NCI-H1417 (cell line): ENCODE measurements at regions not wholly inside any gene's neighbourhood (a gene's known extent, or its start where the extent isn't known, plus 50 kb on each side); places are given as distances from the start of the nearest gene placed in this dataset.
"Not testable (repeated sequence)": the region's sequence is repeated elsewhere in the genome, so short reads cannot be mapped to it uniquely, and the experiment has no call there.

Experiments used
- DNase-seq, 3 experiments: peaks; one replicate each; lab custom pipeline; 2025; lab: John Stamatoyannopoulos, UW

GRCh38 chr16:10272250-10272854, 90.1 kb upstream of the GRIN2A start:
- not testable (repeated sequence) for DNase-seq

DNA sequence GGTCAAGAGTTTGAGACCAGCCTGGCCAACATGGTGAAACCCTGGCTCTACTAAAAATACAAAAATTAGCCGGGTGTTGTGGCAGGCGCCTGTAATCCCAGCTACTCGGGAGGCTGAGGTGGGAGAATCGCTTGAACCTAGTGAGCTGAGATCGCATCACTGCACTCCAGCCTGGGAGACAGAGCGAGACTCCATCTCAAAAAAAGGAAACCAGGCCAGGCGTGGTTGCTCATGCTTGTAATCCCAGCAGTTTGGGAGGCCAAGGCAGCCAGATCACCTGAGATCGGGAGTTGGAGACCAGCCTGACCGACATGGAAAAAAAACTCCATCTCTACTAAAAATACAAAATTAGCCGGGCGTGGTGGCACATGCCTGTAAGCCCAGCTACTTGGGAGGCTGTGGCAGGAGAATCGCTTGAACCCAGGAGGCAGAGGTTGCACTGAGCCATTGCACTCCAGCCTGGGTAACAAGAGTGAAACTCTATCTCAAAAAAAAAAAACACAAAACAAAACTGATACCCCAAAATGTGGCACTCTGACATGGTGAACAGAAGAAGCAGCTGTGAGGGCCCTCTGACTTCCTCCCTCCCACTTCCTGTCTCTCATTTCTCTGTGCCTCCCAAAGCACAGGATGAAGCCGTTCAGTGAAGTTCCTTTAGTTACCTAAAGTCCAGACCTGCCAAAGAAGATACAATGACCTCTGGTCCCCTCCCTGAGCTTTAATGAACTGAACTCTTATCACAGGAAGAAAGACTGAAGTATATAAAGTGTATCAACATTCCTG, 93.2 kb upstream of the GRIN2A start:
- DNase-seq, result not testable (repeated sequence)

DNA sequence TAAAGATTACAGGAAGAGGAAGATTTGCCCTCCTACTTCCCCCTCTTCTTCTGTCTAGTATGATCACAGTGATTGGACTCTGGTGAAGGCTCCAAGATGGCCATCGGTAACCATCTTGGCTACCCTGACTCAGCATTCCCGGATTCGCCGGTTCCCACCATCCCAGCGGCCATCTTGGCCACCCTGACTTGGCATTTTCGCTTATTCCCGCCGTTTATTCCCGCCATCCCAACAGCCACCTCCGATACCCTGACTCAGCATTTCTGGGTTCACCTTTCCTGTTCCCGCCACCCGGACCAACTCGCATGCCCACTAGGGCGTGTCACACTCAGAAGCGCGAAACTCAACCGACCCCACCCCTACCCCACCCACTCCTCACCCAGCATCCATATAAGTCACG, 95.4 kb upstream of the GRIN2A start:
- DNase-seq, result no peak

DNA sequence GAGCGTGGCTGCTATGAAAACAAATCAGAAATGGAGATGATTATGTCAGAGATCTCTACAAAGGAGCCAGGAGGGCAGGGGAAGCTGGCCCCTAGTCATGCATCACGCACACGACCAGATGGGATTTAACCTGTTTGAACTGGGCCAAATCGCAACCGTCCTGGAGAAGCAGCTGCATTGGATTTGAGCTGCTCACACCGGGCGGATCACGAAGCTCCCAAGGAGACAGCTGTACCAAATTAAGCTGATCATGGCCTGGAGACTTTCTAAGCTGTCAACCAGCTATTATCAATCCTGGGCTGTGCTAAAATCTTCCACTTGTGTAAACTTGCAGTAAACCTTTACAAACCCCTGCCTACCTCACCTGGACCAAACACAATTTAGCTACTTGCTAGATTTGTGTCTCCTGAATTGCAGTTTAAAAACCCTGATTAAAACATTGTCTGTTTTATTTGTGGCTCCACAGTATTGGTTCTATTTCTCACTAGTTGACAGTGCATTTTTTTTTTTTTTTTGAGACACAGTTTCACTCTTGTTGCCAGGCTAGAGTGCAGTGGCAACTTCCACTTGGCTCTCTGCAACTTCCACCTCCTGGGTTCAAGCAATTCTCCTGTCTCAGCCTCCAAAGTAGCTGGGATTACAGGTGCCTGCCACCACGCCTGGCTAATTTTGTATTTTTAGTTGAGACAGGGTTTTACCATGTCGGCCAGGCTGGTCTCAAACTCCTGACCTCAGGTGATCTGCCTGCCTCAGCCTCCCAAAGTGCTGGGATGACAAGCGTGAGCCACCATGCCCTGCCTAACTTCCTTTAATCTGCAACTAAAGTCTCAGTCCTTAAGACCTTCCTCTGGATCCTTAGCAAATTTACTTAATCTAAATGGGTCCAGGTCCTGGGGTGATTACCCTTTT, 98.3 kb upstream of the GRIN2A start:
- DNase-seq, result no peak

DNA sequence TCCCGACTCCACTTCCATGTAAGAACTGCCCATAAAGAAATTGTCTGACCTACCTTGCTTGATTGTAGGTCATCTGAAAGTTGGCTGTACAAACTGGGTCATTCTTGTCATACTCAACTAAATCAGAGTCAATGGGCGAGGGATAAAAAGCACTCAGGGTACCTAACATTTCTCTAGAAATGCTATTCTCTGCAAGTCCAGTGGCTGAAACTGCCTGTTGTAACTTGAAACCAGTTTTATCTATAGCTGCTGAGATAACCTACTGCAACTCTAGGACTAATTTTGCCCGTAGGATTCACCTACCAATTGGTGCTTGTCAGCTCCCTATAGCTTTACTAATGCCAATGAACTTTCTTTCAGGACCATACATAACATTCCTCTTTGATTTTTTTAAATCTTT, 100.1 kb upstream of the GRIN2A start:
- no peak for DNase-seq

DNA sequence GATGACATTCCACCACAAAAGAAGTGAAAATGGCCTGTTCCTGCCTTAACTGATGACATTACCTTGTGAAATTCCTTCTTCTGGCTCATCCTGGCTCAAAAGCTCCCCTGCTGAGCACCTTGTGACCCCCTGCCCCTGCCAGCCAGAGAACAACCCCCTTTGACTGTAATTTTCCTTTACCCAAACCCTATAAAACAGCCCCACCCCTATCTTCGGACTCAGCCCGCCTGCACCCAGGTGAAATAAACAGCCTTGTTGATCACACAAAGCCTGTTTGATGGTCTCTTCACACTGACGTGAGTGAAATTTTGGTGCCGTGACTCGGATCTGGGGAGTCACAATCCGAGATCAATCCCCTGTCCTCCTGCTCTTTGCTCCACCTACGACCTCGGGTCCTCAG, 101.0 kb upstream of the GRIN2A start:
- DNase-seq, result not testable (repeated sequence)

- not testable (repeated sequence) for DNase-seq
These were observed 95.3 kb upstream of the ATF7IP2 start for GRCh38 chr16:10290467-10291105.

- DNase-seq, result not testable (repeated sequence)
These were observed 93.7 kb upstream of the ATF7IP2 start for GRCh38 chr16:10292197-10292596.

GRCh38 chr16:10292976-10293375, 92.9 kb upstream of the ATF7IP2 start:
- not testable (repeated sequence) for DNase-seq

DNA sequence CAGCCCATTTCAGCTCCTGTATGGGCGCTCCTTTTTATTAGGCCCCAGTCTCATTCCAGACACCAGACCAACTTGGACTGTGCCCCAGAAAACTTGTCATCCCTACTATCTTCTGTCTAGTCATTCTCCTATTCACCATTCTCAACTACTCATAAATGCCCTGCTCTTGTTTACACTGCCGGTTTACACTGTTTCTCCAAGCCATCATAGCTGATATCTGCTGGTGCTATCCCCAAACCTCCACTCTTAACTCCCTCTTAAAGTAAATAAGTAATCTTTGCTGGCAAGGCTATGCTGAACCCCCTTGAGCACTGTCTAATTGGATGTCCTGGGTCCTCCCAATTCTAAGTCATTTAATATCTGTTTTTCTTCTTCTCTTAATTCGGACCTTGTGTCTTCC, 91.7 kb upstream of the ATF7IP2 start:
- DNase-seq, result not testable (repeated sequence)

- no peak for DNase-seq
These were observed 88.9 kb upstream of the ATF7IP2 start for GRCh38 chr16:10296956-10297340.

DNA sequence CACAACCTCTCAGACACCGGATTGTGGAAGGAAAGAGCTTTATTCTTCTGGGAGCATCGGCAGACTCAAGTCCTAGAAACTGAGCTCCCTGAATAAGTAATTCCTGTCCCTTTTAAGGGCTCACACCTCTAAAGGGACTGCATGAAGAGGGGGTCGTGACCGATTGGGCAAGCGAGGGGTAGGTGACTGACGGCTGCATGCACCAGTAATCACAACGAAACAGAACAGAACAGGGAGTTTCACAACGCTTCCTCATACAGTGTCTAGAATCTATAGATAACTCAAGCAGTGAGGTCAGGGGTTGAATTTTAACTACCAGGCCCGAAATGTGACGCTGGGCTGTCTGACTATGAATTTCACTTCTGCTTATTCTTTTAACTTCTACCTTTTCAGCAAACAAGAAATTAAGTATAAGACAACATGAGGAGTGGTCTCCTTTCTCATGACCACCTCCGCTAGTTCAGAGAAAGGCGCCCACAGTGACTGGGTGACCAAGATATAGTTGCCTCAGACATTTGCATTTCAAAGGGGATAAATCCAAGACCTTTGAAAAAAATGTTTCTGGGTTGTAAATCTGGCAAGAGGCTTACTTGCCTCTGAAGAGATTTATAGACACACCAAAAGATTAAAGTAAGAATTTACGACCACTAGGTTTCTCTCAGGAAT, 88.4 kb upstream of the ATF7IP2 start:
- no peak for DNase-seq

GRCh38 chr16:10300905-10301304, 85.0 kb upstream of the ATF7IP2 start:
- DNase-seq, result no peak

- DNase-seq, result not testable (repeated sequence)
These were observed 84.3 kb upstream of the ATF7IP2 start for GRCh38 chr16:10301547-10301946.

DNA sequence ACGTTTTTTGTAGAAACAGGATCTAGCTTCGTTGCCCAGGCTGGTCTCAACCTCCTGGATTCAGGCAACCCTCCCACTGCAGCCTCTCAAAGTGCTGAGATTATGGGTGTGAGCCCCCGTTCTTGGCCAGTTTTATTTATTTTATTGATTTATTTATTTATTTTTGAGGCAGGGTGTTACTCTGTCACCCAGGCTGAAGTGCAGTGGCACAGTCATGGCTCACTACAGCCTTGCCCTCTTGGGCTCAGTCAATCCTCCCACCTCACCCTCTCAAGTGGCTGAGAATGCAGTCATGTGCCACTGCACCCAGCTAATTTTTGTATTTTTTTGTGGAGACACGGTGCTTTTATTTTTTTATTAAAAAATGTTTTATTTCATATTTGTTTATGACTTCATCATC, 79.9 kb upstream of the ATF7IP2 start:
- no peak for DNase-seq

DNA sequence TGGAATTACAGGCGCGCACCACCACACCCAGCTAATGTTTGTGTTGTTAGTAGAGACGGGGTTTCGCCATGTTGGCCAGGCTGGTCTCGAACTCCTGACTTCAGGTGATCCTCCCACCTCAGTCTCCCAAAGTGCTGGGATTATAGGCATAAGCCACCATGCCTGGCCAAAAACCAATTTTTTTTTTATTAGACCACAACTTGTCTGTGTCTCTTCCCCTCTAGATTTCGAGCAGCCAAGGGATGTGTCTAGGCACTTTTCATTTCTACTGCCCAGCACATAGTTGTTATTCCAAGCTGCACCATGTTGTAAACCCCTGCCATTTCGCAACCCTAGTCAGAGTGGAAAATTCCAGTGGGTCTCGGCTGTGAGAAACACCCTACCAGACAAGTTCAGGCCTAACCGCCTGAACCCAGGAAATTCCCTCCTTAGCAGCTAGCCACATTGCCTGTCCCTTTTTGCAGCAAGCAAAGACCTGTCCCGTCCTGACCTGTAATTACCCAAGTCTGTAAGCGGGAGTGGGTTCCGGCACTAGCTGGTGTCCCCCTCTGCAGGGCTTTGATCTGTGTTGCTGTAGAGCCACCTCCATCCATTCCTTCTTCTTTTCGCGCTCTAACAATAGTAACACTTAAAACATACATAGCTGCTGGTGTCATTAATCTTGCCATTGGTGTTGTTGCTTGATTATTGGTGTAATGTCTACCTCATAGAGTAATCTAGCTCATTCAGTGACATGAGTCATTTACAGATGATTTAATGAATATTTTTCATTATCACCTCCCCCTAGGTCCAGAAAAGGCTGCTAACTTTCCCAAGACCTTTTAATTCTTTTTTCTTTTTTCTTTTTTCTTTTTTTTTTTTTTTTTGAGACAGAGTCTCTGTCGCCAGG, 77.3 kb upstream of the ATF7IP2 start:
- no peak for DNase-seq

DNA sequence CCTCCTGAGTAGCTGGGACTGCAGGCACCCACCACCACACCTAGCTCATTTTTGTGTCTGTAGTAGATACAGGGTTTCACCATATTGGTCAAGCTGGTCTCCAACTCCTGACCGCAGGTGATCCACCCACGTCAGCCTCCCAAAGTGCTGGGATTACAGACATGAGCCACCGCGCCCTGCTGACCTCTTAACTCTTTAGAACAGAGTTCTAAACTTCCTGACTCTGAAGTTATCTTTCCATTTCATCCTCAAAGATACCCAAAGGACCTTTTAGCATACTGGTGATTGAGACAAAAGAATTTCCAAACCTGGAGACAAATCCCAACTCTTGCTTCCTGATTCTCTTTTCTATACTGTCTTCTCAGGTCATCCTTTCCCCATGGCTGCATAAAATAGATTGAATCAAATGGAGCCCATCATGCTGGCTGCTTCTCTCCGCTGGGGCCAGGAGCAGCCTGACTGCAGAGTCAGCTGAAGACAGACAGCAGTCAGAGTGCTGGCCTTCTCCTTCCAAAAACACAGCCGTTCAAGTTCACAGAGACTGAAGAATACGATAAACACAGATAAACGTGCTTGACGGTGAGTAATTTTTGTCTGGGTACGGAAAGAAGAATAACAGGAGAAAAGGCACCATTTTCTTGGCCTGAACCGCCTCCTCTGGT, 76.5 kb upstream of the ATF7IP2 start:
- no peak for DNase-seq

GRCh38 chr16:10312008-10312407, 73.9 kb upstream of the ATF7IP2 start:
- DNase-seq, result no peak

DNA sequence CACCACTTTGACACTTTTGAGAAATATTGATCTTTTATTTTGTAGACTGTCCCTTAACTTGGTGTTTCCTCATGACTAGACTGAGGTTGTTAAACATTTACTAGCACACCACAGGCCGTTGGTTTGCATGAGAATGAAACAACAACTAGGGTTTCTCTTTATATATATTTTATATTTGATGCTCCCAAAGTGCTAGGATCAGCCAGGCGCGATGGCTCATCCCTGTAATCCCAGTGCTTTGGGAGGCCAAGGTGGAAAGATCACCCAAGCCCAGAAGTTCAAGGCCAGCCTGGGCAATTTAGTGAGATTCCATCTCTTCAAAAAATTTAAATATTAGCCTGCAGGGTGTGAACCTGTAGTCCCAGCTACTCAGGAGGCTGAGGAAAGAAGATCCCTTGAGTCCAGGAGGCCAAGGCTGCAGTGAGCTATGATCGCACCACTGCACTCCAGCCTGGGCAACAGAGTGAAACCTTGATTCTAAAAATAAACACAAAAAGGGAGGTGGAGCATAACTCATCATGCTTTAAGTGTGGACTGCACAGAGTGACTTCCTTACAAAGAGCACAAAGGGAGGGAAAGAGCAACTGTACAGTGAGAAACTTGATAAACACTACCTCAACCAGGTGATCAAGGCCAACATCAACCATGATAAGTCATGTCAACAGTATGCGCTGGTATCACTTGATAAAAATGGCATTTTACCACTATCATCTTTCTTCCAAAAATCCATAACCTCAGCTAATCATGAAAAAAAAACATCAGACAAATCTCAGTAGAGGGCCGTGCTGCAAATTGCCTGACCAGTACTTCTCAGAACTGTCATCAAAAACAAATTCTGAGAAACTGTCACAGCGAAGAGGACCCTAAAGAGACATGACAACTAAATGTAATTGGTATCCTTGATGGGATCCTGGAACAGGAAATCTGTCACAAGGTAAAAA, 72.8 kb upstream of the ATF7IP2 start:
- no peak for DNase-seq
